ENCODE measurements at regions not wholly inside any gene's neighbourhood (a gene's known extent, or its start where the extent isn't known, plus 50 kb on each side); places are given as distances from the start of the nearest gene placed in this dataset.

DNA sequence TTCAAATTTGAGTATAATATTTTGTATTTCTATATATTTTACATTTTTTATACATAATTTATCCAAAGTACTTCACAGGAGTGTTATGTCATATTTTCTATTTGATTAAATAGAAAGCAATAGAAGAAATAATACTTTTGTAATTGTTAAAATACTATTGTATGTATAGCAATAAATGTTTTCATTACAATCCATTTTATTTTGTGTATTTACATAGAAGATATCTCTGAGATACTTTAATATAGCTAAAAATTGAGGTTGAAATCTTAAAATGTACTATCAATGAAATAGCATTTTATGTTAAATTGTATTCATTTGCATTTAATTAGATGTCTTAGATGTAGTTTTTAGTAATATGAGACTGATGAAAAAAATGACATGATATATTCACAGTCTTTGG lies 1109.6 kb upstream of the MIR17HG start:
- TF ChIP-seq ZNF394 (tag by site-specific recombination; IDR thresholded peaks at IDR 0.05; ENCODE audit: borderline replicate concordance): no peak
- TF ChIP-seq EGR2 (tag by site-specific recombination; IDR thresholded peaks at IDR 0.05; ENCODE audit: low read depth): no peak
- TF ChIP-seq MZF1 (tag by site-specific recombination; IDR thresholded peaks at IDR 0.05; ENCODE audit: borderline replicate concordance): no peak
- TF ChIP-seq, protein P1, sequence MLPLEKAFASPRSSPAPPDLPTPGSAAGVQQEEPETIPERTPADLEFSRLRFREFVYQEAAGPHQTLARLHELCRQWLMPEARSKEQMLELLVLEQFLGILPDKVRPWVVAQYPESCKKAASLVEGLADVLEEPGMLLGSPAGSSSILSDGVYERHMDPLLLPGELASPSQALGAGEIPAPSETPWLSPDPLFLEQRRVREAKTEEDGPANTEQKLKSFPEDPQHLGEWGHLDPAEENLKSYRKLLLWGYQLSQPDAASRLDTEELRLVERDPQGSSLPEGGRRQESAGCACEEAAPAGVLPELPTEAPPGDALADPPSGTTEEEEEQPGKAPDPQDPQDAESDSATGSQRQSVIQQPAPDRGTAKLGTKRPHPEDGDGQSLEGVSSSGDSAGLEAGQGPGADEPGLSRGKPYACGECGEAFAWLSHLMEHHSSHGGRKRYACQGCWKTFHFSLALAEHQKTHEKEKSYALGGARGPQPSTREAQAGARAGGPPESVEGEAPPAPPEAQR (tag by site-specific recombination; IDR thresholded peaks at IDR 0.05): no peak
- no peak for TF ChIP-seq ZNF223 (tag by site-specific recombination; IDR thresholded peaks at IDR 0.05)
- TF ChIP-seq ZNF558 (tag by site-specific recombination; IDR thresholded peaks at IDR 0.05): no peak
- no peak for TF ChIP-seq ZNF133 (tag by site-specific recombination; IDR thresholded peaks at IDR 0.05)
- no peak for TF ChIP-seq ZFP37 (tag by site-specific recombination; IDR thresholded peaks at IDR 0.05)
- TF ChIP-seq SCRT1 (tag by site-specific recombination; IDR thresholded peaks at IDR 0.05; ENCODE audit: borderline replicate concordance): no peak
- H3K9me3 ChIP-seq (ENCODE audit: control insufficient read depth, insufficient read depth, low read depth, low read length): no peaks in the 10 kb centered on the region
- H3K4me1 ChIP-seq (ENCODE audit: control insufficient read depth, insufficient read depth, low read length): no peaks in the 10 kb centered on the region
- no peaks in the 10 kb centered on the region for H3K36me3 ChIP-seq (ENCODE audit: control insufficient read depth in 2 of 2, insufficient read depth in 1 of 2, low read length in 2 of 2)
- POLR2A ChIA-PET: no interaction called here
- H3K4me3 ChIP-seq (ENCODE audit: low read depth, low read length): no peak overlapping the region
- H3K27ac ChIP-seq (ENCODE audit: extremely low read depth, low read depth, low read length): no peak overlapping the region
- CTCF ChIA-PET: interaction anchor here (0.6 kb wide), 1 partner anchor 1754 kb away, joined by 6 read pairs; no protein-coding TSS in a partner anchor

GRCh38 chr13:90238413-90238812 lies 1109.1 kb upstream of the MIR17HG start:
- H3K9me3 ChIP-seq (ENCODE audit: control insufficient read depth, insufficient read depth, low read depth, low read length): no peaks in the 10 kb centered on the region
- H3K27ac ChIP-seq (ENCODE audit: extremely low read depth, low read depth, low read length): no peak overlapping the region
- no peaks in the 10 kb centered on the region for H3K36me3 ChIP-seq (ENCODE audit: control insufficient read depth in 2 of 2, insufficient read depth in 1 of 2, low read length in 2 of 2)
- no peak overlapping the region for H3K4me3 ChIP-seq (ENCODE audit: low read depth, low read length)
- TF ChIP-seq ZNF221 (tag by site-specific recombination; IDR thresholded peaks at IDR 0.05; ENCODE audit: borderline replicate concordance) (no peak), ZNF621 (tag by site-specific recombination; IDR thresholded peaks at IDR 0.05) (no peak), ZNF530 (tag by site-specific recombination; IDR thresholded peaks at IDR 0.05; ENCODE audit: low read depth) (no peak)
- TF ChIP-seq, protein P2, sequence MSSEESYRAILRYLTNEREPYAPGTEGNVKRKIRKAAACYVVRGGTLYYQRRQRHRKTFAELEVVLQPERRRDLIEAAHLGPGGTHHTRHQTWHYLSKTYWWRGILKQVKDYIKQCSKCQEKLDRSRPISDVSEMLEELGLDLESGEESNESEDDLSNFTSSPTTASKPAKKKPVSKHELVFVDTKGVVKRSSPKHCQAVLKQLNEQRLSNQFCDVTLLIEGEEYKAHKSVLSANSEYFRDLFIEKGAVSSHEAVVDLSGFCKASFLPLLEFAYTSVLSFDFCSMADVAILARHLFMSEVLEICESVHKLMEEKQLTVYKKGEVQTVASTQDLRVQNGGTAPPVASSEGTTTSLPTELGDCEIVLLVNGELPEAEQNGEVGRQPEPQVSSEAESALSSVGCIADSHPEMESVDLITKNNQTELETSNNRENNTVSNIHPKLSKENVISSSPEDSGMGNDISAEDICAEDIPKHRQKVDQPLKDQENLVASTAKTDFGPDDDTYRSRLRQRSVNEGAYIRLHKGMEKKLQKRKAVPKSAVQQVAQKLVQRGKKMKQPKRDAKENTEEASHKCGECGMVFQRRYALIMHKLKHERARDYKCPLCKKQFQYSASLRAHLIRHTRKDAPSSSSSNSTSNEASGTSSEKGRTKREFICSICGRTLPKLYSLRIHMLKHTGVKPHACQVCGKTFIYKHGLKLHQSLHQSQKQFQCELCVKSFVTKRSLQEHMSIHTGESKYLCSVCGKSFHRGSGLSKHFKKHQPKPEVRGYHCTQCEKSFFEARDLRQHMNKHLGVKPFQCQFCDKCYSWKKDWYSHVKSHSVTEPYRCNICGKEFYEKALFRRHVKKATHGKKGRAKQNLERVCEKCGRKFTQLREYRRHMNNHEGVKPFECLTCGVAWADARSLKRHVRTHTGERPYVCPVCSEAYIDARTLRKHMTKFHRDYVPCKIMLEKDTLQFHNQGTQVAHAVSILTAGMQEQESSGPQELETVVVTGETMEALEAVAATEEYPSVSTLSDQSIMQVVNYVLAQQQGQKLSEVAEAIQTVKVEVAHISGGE (tag by site-specific recombination; conservative IDR thresholded peaks at IDR 0.05; ENCODE audit: low read depth): no peak
- CTCF ChIA-PET: no interaction called here
- no peaks in the 10 kb centered on the region for H3K4me1 ChIP-seq (ENCODE audit: control insufficient read depth, insufficient read depth, low read length)
- POLR2A ChIA-PET: no interaction called here

GRCh38 chr13:90239130-90239529 lies 1108.4 kb upstream of the MIR17HG start:
- H3K4me1 ChIP-seq (ENCODE audit: control insufficient read depth, insufficient read depth, low read length): no peaks in the 10 kb centered on the region
- ChIA-PET POLR2A (no interaction called here), CTCF (no interaction called here)
- no peaks in the 10 kb centered on the region for H3K9me3 ChIP-seq (ENCODE audit: control insufficient read depth, insufficient read depth, low read depth, low read length)
- TF ChIP-seq ZNF416 (tag by site-specific recombination; IDR thresholded peaks at IDR 0.05) (no peak), BCL11A (tag by site-specific recombination; IDR thresholded peaks at IDR 0.05; ENCODE audit: low read depth) (no peak), ZNF623 (tag by site-specific recombination; IDR thresholded peaks at IDR 0.05) (no peak)
- no peak overlapping the region for H3K4me3 ChIP-seq (ENCODE audit: low read depth, low read length)
- H3K27ac ChIP-seq (ENCODE audit: extremely low read depth, low read depth, low read length): no peak overlapping the region
- H3K36me3 ChIP-seq (ENCODE audit: control insufficient read depth in 2 of 2, insufficient read depth in 1 of 2, low read length in 2 of 2): no peaks in the 10 kb centered on the region

Data from HEK293 (cell line).